SK-N-MC (cell line): ENCODE measurements at regions not wholly inside any gene's neighbourhood (a gene's known extent, or its start where the extent isn't known, plus 50 kb on each side); places are given as distances from the start of the nearest gene placed in this dataset.

Experiments used
- EZH2 ChIP-seq: fragments of 200-600 bp; sonication (generic); IDR thresholded peaks from one replicate; pipeline ENCODE4 v1.6.1; 2017; ENCODE audit warnings: antibody characterized with exemption
- FOXP2 ChIP-seq: optimal IDR thresholded peaks from 2 replicates; pipeline ENCODE3; 2011; ENCODE audit warnings: mild to moderate bottlenecking, moderate library complexity; ENCODE audit not compliant: insufficient read depth; ENCODE audit errors: extremely low read length, control extremely low read depth
- POLR2AphosphoS5 ChIP-seq: IDR thresholded peaks from 2 replicates; pipeline ENCODE4 v1.6.1; 2012; ENCODE audit warnings: mild to moderate bottlenecking, low read depth, low read length, borderline replicate concordance

DNA sequence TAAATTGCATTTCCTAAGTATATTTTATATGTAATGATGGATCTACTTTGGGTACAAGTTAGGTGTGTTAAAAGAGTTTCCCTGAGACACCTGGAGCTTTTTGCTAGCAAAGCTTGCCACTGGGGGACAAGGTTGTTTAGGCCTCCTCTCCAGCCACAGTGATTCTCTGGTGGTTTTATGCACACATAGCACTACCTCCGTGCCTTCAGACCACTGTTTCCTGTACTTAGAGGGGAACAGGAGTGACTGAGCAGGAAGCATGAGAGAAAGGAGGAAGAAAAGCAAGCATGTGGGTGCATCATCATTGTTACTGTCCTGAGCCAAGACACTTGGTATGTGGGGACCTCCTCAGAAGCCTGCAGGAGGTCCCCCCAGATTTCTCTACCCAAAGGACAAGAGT lies 272.1 kb downstream of the RASEF start:
- TF ChIP-seq EZH2 (no peak), POLR2AphosphoS5 (no peak), FOXP2 (no peak)
